ENCODE measurements at regions not wholly inside any gene's neighbourhood (a gene's known extent, or its start where the extent isn't known, plus 50 kb on each side); places are given as distances from the start of the nearest gene placed in this dataset.

DNA sequence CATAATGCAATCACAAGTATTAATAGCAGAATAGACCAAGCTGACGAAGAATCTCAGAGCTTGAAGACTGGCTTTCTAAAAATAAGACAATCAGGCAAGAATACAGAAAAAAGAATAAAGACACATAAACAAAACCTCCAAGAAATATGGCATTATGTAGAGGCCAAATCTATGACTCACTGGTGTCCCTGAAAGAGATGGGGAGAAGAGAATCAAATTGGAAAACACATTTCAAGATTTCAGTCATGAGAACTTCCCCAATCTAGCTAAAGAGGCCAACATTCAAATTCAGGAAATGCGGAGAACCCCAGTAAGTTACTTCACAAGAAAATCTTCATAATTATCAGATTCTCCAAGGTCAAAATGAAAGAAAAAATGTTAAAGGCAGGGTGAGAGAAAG, 69.0 kb upstream of the PDE7B start:
- TF ChIP-seq, protein P1, sequence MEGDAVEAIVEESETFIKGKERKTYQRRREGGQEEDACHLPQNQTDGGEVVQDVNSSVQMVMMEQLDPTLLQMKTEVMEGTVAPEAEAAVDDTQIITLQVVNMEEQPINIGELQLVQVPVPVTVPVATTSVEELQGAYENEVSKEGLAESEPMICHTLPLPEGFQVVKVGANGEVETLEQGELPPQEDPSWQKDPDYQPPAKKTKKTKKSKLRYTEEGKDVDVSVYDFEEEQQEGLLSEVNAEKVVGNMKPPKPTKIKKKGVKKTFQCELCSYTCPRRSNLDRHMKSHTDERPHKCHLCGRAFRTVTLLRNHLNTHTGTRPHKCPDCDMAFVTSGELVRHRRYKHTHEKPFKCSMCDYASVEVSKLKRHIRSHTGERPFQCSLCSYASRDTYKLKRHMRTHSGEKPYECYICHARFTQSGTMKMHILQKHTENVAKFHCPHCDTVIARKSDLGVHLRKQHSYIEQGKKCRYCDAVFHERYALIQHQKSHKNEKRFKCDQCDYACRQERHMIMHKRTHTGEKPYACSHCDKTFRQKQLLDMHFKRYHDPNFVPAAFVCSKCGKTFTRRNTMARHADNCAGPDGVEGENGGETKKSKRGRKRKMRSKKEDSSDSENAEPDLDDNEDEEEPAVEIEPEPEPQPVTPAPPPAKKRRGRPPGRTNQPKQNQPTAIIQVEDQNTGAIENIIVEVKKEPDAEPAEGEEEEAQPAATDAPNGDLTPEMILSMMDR (IDR thresholded peaks at IDR 0.05; ENCODE audit: insufficient read depth, low read length, poor library complexity, severe bottlenecking): no peak
- no peak for TF ChIP-seq EZH2phosphoT487 (conservative IDR thresholded peaks at IDR 0.05; ENCODE audit: low read length)

All from SU-DHL-6 (cell line).